SK-N-SH (cell line): ENCODE measurements at regions not wholly inside any gene's neighbourhood (a gene's known extent, or its start where the extent isn't known, plus 50 kb on each side); places are given as distances from the start of the nearest gene placed in this dataset.

Experiments
- CTCF ChIA-PET: fragments of 300-600, 350-600 bp; formaldehyde crosslinking; extraction: SDS; loops from one replicate; lab custom pipeline; 2021; lab: Yijun Ruan, JAX
- POLR2A ChIA-PET: fragments of 350-600 bp; sonication (Branson Sonifier 250); formaldehyde crosslinking; extraction: SDS; loops from one replicate; lab custom pipeline; 2020; ENCODE audit warnings: antibody characterized with exemption, inconsistent platforms; lab: Yijun Ruan, JAX
- DNase-seq: peaks from one replicate; pipeline ENCODE4 v3.0.0; 2012
- H2AFZ ChIP-seq: fragments of 200-600 bp; sonication (generic); 2 replicates; pipeline ENCODE4 v1.8.1; 2016; ENCODE audit warnings: antibody characterized with exemption, mild to moderate bottlenecking, low read depth
- H3F3A ChIP-seq: fragments of 200-600 bp; sonication (generic); replicated peaks from 2 replicates; pipeline ENCODE3; 2016; ENCODE audit warnings: antibody characterized with exemption, mild to moderate bottlenecking; ENCODE audit not compliant: insufficient read depth
- H3K27ac ChIP-seq, 2 experiments: fragments of 200-500 bp in 1 of 2; fragments of 200-600 bp in 1 of 2; sonication (Bioruptor generic) in 1 of 2; sonication (generic), shearing (Covaris generic) in 1 of 2; 2 replicates each; pipeline versions ENCODE4 v1.5.1 to v1.6.1; 2014 to 2016; ENCODE audit warnings: low read depth in 2 of 2, inconsistent platforms in 1 of 2, low read length in 1 of 2, mild to moderate bottlenecking in 1 of 2, mixed read lengths in 1 of 2
- H3K27me3 ChIP-seq: fragments of 200-600 bp; sonication (generic), shearing (Covaris generic); 2 replicates; pipeline ENCODE4 v1.6.1; 2016; ENCODE audit warnings: mixed run types; ENCODE audit not compliant: insufficient read depth
- H3K36me3 ChIP-seq, 2 experiments: fragments of 200-500 bp in 1 of 2; fragments of 200-600 bp in 1 of 2; sonication (Bioruptor generic) in 1 of 2; sonication (generic) in 1 of 2; replicated peaks in 1 of 2; 2 replicates each; pipeline versions ENCODE3 to v1.5.1; 2014 to 2016; ENCODE audit warnings: low read length in 1 of 2, mild to moderate bottlenecking in 1 of 2; ENCODE audit not compliant: insufficient read depth in 2 of 2, control insufficient read depth in 1 of 2
- H3K4me1 ChIP-seq, 2 experiments: fragments of 200-500 bp in 1 of 2; fragments of 200-600 bp in 1 of 2; sonication (Bioruptor generic) in 1 of 2; sonication (generic), shearing (Covaris generic) in 1 of 2; 2 replicates each; pipeline versions ENCODE4 v1.5.1 to v1.6.1; 2014 to 2016; ENCODE audit warnings: low read depth in 1 of 2, low read length in 1 of 2, mixed run types in 1 of 2; ENCODE audit not compliant: insufficient read depth in 2 of 2, control insufficient read depth in 1 of 2
- H3K4me2 ChIP-seq: fragments of 200-600 bp; sonication (generic), shearing (Covaris generic); 2 replicates; pipeline ENCODE4 v1.6.1; 2017; ENCODE audit warnings: mixed run types
- H3K4me3 ChIP-seq, 2 experiments: fragments of 200-500 bp in 1 of 2; fragments of 200-600 bp in 1 of 2; sonication (Bioruptor generic) in 1 of 2; sonication (generic), shearing (Covaris generic) in 1 of 2; 2 replicates each; pipeline versions ENCODE4 v1.5.1 to v1.8.1; 2014 to 2016; ENCODE audit warnings: low read depth in 2 of 2, inconsistent platforms in 1 of 2, low read length in 1 of 2, mild to moderate bottlenecking in 1 of 2, mixed read lengths in 1 of 2, moderate library complexity in 1 of 2
- H3K79me2 ChIP-seq: fragments of 200-600 bp; sonication (generic); 2 replicates; pipeline ENCODE4 v1.8.1; 2017; ENCODE audit warnings: mild to moderate bottlenecking; ENCODE audit not compliant: insufficient read depth
- H3K9ac ChIP-seq: fragments of 200-600 bp; sonication (generic); 2 replicates; pipeline ENCODE4 v1.6.1; 2017; ENCODE audit warnings: mixed run types
- H3K9me2 ChIP-seq: fragments of 200-600 bp; sonication (generic); 2 replicates; pipeline ENCODE4 v1.6.1; 2017; ENCODE audit warnings: mixed run types
- H3K9me3 ChIP-seq: fragments of 200-600 bp; sonication (generic); 2 replicates; pipeline ENCODE4 v1.6.1; 2017; ENCODE audit warnings: mixed run types, mild to moderate bottlenecking, moderate library complexity
- H4K20me1 ChIP-seq: fragments of 200-600 bp; sonication (generic); 2 replicates; pipeline ENCODE4 v1.6.1; 2017; ENCODE audit warnings: mild to moderate bottlenecking, mixed run types; ENCODE audit not compliant: insufficient read depth
- ELF1 ChIP-seq: IDR thresholded peaks from 2 replicates; pipeline ENCODE4 v1.4.0; 2012
- GATA2 ChIP-seq: sonication (generic); formaldehyde crosslinking; IDR thresholded peaks from 2 replicates; pipeline ENCODE4 v1.5.0; 2020; ENCODE audit warnings: mild to moderate bottlenecking, missing genetic modification reagents
- USF1 ChIP-seq: IDR thresholded peaks from 2 replicates; pipeline ENCODE4 v1.4.0; 2012; ENCODE audit warnings: low read depth, borderline replicate concordance
- USF2 ChIP-seq: fragments of 150-350 bp; IDR thresholded peaks from 2 replicates; pipeline ENCODE4 v1.6.1; 2017; ENCODE audit warnings: antibody characterized with exemption, low read length, low read depth, borderline replicate concordance
- YY1 ChIP-seq: IDR thresholded peaks from 2 replicates; pipeline ENCODE4 v1.4.0; 2012; ENCODE audit warnings: low read depth, mild to moderate bottlenecking
- WGBS: methylation state at CpG from one replicate; pipeline ENCODE4 v1.1.6; 2017; ENCODE audit warnings: low lambda C conversion rate; 5-methylcytosine and 5-hydroxymethylcytosine counted together

- no peaks in the 10 kb centered on the region for H3K27me3 ChIP-seq
- ChIA-PET CTCF (no interaction called here), POLR2A (no interaction called here)
- H3K9ac ChIP-seq, result no peak overlapping the region
- H3K4me2 ChIP-seq, result no peak overlapping the region
- H3K27ac ChIP-seq, result no peak overlapping the region
- H3K36me3 ChIP-seq, result no peaks in the 10 kb centered on the region
- no peaks in the 10 kb centered on the region for H3K79me2 ChIP-seq
- no peaks in the 10 kb centered on the region for H3K9me2 ChIP-seq
- peaks cover 0 to 14% of the 10 kb centered on the region in 2 experiments; a peak in 2 of 4 replicates for H3K4me1 ChIP-seq
- WGBS, result 15% methylated on average over 4 of the region's 4 CpGs
- no peaks in the 10 kb centered on the region for H3K9me3 ChIP-seq
- no peak for TF ChIP-seq USF2
- TF ChIP-seq YY1, result no peak
- no peak for TF ChIP-seq ELF1
- TF ChIP-seq GATA2 (CRISPR knock-in tag), result no peak
- H4K20me1 ChIP-seq, result no peaks in the 10 kb centered on the region
- no peak overlapping the region for H2AFZ ChIP-seq
- H3K4me3 ChIP-seq, result no peak overlapping the region
- DNase-seq, result no peak
- H3F3A ChIP-seq, result no peaks in the 10 kb centered on the region
These were observed 324.1 kb downstream of the HAPSTR1 start for GRCh38 chr16:9415545-9415944.

GRCh38 chr16:9417898-9418297 is 326.5 kb downstream of the HAPSTR1 start:
- no peak for TF ChIP-seq USF1
- TF ChIP-seq, all 33 proteins: peak for 0
- Histone ChIP-seq H3F3A (no peaks in the 10 kb centered on the region), H3K27me3 (no peaks in the 10 kb centered on the region), H3K9ac (no peak overlapping the region), H3K27ac (no peak overlapping the region), H3K79me2 (no peaks in the 10 kb centered on the region), H3K4me2 (no peak overlapping the region), H3K9me2 (no peaks in the 10 kb centered on the region), H3K4me3 (no peak overlapping the region), H4K20me1 (no peaks in the 10 kb centered on the region), H3K36me3 (no peaks in the 10 kb centered on the region), H3K4me1 (peaks cover 0 to 2% of the 10 kb centered on the region in 2 experiments; a peak in 1 of 4 replicates), H2AFZ (no peak overlapping the region), H3K9me3 (no peaks in the 10 kb centered on the region)
- DNase-seq, result no peak
- 41% methylated on average over 2 of the region's 2 CpGs for WGBS
- ChIA-PET CTCF (no interaction called here), POLR2A (no interaction called here)

GRCh38 chr16:9419161-9419560 is 327.7 kb downstream of the HAPSTR1 start:
- Histone ChIP-seq H3F3A (no peaks in the 10 kb centered on the region), H3K9ac (no peak overlapping the region), H2AFZ (no peak overlapping the region), H3K4me1 (no peaks in the 10 kb centered on the region), H4K20me1 (no peaks in the 10 kb centered on the region), H3K9me3 (no peaks in the 10 kb centered on the region), H3K27me3 (no peaks in the 10 kb centered on the region), H3K4me3 (no peak overlapping the region), H3K27ac (no peak overlapping the region), H3K36me3 (no peaks in the 10 kb centered on the region), H3K9me2 (no peaks in the 10 kb centered on the region), H3K4me2 (no peak overlapping the region), H3K79me2 (no peaks in the 10 kb centered on the region)
- no peak for DNase-seq
- POLR2A ChIA-PET, result no interaction called here
- CTCF ChIA-PET, result interaction anchor here (1.0 kb wide), 1 partner anchor 161 kb away, joined by 3 read pairs; no protein-coding TSS in a partner anchor
- WGBS, result 24% methylated on average over 3 of the region's 3 CpGs
- no peak for TF ChIP-seq USF2
